ENCODE measurements at regions not wholly inside any gene's neighbourhood (a gene's known extent, or its start where the extent isn't known, plus 50 kb on each side); places are given as distances from the start of the nearest gene placed in this dataset.

DNA sequence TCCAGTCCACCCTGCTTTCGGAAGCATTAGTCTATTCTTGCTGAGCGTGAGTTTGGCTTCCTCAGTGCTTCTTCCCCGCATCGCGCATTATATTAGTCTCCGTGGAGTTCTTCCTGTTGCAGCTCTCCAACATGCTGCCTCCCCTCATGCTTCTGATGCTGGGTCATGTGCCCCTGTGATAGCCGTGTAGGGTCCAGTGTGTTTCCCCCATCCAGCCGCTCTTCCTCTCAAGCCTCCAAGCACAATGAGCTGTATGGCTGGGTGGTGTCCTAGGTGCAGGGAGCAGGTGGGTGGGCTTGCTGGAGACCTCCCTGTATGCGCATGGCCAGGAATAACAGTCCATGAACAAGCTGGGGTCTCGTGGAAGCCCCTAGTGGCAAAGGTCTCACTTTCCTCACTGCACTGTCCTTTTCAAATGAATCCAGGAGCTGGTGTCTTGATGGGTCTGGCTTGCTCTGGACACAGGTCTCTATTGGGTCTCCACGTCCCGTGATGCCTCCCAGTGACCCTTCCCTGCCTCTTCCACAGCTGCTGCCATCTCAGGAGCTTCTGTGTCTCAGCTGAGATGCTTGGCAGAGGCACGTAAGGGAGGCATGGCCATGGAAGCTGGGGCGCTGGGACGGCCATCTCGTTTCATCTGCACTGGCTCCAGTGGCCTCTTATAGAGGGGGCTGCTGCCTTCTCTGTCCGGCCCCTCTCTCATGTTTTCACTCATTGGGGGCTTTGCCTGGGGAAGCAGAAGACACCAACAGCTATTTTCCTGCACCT, 54.8 kb upstream of the HDAC4 start:
- no peak for DNase-seq (ENCODE audit: low read depth)

GRCh38 chr2:239454507-239454906, 53.7 kb upstream of the HDAC4 start:
- no peak for DNase-seq (ENCODE audit: low read depth)

Data from stimulated activated CD8-positive, alpha-beta memory T cell treated with anti-CD3 and anti-CD28 coated beads, Interleukin-15, amount 100 ng/mL, for 24 hours (primary cell).